KMS-11 (cell line): ENCODE measurements at regions not wholly inside any gene's neighbourhood (a gene's known extent, or its start where the extent isn't known, plus 50 kb on each side); places are given as distances from the start of the nearest gene placed in this dataset.

Experiments
- H2AFZ ChIP-seq: fragments of 200-600 bp; sonication (generic); 2 replicates; pipeline ENCODE4 v1.6.1; 2016; ENCODE audit warnings: antibody characterized with exemption, mixed run types, low read depth
- H3K27ac ChIP-seq: fragments of 200-600 bp; sonication (generic); 2 replicates; pipeline ENCODE4 v1.6.1; 2016; ENCODE audit warnings: mild to moderate bottlenecking, mixed run types
- H3K27me3 ChIP-seq: fragments of 200-600 bp; sonication (generic); 2 replicates; pipeline ENCODE4 v1.6.1; 2017; ENCODE audit warnings: mild to moderate bottlenecking, low read depth, mixed run types, moderate library complexity; ENCODE audit not compliant: insufficient read depth
- H3K36me3 ChIP-seq: fragments of 200-600 bp; sonication (generic); 2 replicates; pipeline ENCODE4 v1.6.1; 2017; ENCODE audit warnings: mild to moderate bottlenecking, mixed run types; ENCODE audit not compliant: insufficient read depth
- H3K4me1 ChIP-seq: fragments of 200-600 bp; sonication (generic); 2 replicates; pipeline ENCODE4 v1.6.1; 2016; ENCODE audit warnings: mild to moderate bottlenecking, low read depth, mixed run types; ENCODE audit not compliant: poor library complexity, severe bottlenecking
- H3K4me2 ChIP-seq: fragments of 200-600 bp; sonication (generic); 2 replicates; pipeline ENCODE4 v1.7.0; 2016; ENCODE audit warnings: mild to moderate bottlenecking, mixed run types
- H3K4me3 ChIP-seq: fragments of 200-600 bp; sonication (generic); IDR thresholded peaks from 2 replicates; pipeline ENCODE4 v1.6.1; 2017; ENCODE audit warnings: low read depth, low read length, mixed read lengths; ENCODE audit not compliant: insufficient read depth
- H3K79me2 ChIP-seq: fragments of 200-600 bp; sonication (generic); 2 replicates; pipeline ENCODE4 v1.6.1; 2016; ENCODE audit warnings: low read depth, mixed run types; ENCODE audit not compliant: insufficient read depth
- H3K9ac ChIP-seq: fragments of 200-600 bp; sonication (generic); 2 replicates; pipeline ENCODE4 v1.6.1; 2016; ENCODE audit warnings: mild to moderate bottlenecking, mixed run types
- H4K20me1 ChIP-seq: fragments of 200-600 bp; sonication (generic); 2 replicates; pipeline ENCODE4 v1.6.1; 2016; ENCODE audit warnings: mild to moderate bottlenecking, mixed run types; ENCODE audit not compliant: insufficient read depth
- TF ChIP-seq, protein P1 (sequence below): fragments of 200-600 bp; sonication (generic); conservative IDR thresholded peaks from 2 replicates; pipeline ENCODE4 v1.6.1; 2017; ENCODE audit warnings: low read depth, mild to moderate bottlenecking, antibody characterized with exemption, low read length, moderate library complexity, mixed read lengths

- TF ChIP-seq, protein P1, sequence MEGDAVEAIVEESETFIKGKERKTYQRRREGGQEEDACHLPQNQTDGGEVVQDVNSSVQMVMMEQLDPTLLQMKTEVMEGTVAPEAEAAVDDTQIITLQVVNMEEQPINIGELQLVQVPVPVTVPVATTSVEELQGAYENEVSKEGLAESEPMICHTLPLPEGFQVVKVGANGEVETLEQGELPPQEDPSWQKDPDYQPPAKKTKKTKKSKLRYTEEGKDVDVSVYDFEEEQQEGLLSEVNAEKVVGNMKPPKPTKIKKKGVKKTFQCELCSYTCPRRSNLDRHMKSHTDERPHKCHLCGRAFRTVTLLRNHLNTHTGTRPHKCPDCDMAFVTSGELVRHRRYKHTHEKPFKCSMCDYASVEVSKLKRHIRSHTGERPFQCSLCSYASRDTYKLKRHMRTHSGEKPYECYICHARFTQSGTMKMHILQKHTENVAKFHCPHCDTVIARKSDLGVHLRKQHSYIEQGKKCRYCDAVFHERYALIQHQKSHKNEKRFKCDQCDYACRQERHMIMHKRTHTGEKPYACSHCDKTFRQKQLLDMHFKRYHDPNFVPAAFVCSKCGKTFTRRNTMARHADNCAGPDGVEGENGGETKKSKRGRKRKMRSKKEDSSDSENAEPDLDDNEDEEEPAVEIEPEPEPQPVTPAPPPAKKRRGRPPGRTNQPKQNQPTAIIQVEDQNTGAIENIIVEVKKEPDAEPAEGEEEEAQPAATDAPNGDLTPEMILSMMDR = no peak
- Histone ChIP-seq H4K20me1 (no peaks in the 10 kb centered on the region), H3K79me2 (no peaks in the 10 kb centered on the region), H2AFZ (no peak overlapping the region), H3K4me2 (no peak overlapping the region), H3K27ac (no peak overlapping the region), H3K4me1 (no peaks in the 10 kb centered on the region), H3K36me3 (no peaks in the 10 kb centered on the region), H3K9ac (no peak overlapping the region), H3K4me3 (no peak overlapping the region), H3K27me3 (no peaks in the 10 kb centered on the region)
Observed at GRCh38 chr9:15077946-15078729, 167.9 kb upstream of the FREM1 start.

GRCh38 chr9:15073620-15074019 lies 163.4 kb upstream of the FREM1 start:
- H4K20me1 ChIP-seq = no peaks in the 10 kb centered on the region
- H3K27ac ChIP-seq = no peak overlapping the region
- no peak overlapping the region for H3K9ac ChIP-seq
- H3K36me3 ChIP-seq = no peaks in the 10 kb centered on the region
- TF ChIP-seq, protein P1 = no peak
- no peak overlapping the region for H2AFZ ChIP-seq
- no peaks in the 10 kb centered on the region for H3K79me2 ChIP-seq
- no peaks in the 10 kb centered on the region for H3K4me1 ChIP-seq
- H3K4me3 ChIP-seq = no peak overlapping the region
- no peak overlapping the region for H3K4me2 ChIP-seq
- no peaks in the 10 kb centered on the region for H3K27me3 ChIP-seq

DNA sequence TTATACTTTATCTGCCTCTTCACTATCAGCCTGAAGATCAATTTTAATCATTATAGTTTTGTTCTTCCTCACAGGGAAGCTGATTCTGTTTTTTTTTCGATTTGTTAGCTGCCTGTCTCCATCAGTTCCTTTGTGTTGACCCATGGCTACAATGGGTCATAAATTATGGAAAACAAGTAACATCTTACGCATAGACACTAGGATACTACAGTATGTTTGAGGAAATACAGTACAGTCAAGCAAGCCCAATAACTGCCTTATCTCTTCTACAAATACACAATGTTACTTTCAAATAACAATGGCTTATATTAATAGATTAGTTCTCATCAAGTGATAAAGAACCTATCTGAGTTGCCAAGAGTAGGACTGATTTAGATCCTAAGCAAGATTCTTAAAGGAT lies 160.5 kb upstream of the FREM1 start:
- Histone ChIP-seq H2AFZ (no peak overlapping the region), H3K4me1 (no peaks in the 10 kb centered on the region), H4K20me1 (no peaks in the 10 kb centered on the region), H3K79me2 (no peaks in the 10 kb centered on the region), H3K9ac (no peak overlapping the region), H3K27ac (no peak overlapping the region), H3K4me2 (no peak overlapping the region), H3K36me3 (no peaks in the 10 kb centered on the region), H3K27me3 (no peaks in the 10 kb centered on the region), H3K4me3 (no peak overlapping the region)
- TF ChIP-seq, protein P1 = no peak

DNA sequence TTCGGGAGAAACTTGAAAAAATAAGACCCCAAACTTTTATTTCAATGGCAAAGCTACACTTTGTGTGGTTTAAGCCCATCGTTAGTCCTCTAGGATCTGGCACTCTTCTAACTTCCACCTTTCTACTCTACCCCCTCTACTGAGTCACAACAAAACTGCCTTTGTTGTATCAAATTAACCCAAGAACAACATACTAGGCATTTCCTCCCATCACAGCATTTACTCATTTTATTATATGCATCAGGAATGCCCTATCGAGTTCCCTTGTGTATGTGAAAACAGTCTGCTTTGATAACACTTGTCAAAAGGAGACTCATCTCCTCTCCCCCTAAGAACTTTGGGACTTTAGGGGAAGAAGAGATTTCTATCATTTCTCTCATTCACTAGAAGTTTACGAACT lies 158.9 kb upstream of the FREM1 start:
- no peak overlapping the region for H3K4me3 ChIP-seq
- H3K36me3 ChIP-seq = no peaks in the 10 kb centered on the region
- no peaks in the 10 kb centered on the region for H3K4me1 ChIP-seq
- H3K4me2 ChIP-seq = no peak overlapping the region
- TF ChIP-seq, protein P1 = no peak
- no peak overlapping the region for H3K27ac ChIP-seq
- no peak overlapping the region for H3K9ac ChIP-seq
- no peaks in the 10 kb centered on the region for H3K79me2 ChIP-seq
- H2AFZ ChIP-seq = no peak overlapping the region
- no peaks in the 10 kb centered on the region for H3K27me3 ChIP-seq
- no peaks in the 10 kb centered on the region for H4K20me1 ChIP-seq
